ENCODE measurements at regions not wholly inside any gene's neighbourhood (a gene's known extent, or its start where the extent isn't known, plus 50 kb on each side); places are given as distances from the start of the nearest gene placed in this dataset.

GRCh38 chr11:33616552-33616951 lies 84.1 kb downstream of the C11orf91 start:
- DNase-seq (ENCODE audit: low read depth in 2 of 2): no peak

DNA sequence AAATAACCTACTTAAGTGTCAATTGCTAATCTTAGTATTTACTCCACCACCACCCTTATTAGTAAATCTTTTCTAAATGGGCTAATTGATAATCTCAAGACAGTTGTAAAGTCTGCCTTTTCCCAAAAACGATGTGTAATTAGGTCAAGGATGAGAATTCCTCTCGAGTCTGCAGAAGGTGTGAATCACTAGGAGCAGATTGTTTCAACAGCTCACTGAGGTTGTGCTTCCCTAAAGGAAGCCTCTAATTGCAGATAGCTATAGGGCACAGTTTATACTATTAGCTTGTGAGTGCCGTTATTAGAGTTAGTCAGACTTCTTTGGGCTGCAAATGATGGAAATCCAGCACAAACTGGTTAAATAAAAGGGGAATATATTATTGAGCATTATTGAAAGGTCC lies 84.9 kb downstream of the C11orf91 start:
- no peak for DNase-seq (ENCODE audit: low read depth in 2 of 2)

- no peak for DNase-seq (ENCODE audit: low read depth in 2 of 2)
Observed at GRCh38 chr11:33613404-33613803, 87.2 kb downstream of the C11orf91 start.

DNA sequence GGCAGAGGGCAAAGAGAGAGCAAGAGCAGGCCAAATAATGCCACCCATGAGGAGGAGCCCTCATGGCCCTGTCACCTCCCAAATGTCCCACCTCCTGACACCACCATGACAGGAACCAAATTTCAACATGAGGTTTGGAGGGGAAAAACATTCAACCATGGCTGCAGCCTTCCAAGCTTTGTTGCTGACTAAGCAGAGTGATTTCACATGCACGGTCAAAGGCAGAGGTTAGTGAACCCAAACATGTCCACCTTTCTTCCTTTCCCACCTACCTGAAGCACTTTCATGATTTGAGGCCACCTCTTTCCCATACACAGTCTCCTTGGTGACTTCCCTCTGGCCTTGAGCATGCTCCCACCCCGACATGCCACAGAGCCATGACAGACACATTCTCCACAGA lies 89.7 kb downstream of the C11orf91 start:
- no peak for DNase-seq (ENCODE audit: low read depth in 2 of 2)

GRCh38 chr11:33608386-33608785 lies 92.2 kb downstream of the C11orf91 start:
- DNase-seq (ENCODE audit: low read depth in 2 of 2): no peak

DNA sequence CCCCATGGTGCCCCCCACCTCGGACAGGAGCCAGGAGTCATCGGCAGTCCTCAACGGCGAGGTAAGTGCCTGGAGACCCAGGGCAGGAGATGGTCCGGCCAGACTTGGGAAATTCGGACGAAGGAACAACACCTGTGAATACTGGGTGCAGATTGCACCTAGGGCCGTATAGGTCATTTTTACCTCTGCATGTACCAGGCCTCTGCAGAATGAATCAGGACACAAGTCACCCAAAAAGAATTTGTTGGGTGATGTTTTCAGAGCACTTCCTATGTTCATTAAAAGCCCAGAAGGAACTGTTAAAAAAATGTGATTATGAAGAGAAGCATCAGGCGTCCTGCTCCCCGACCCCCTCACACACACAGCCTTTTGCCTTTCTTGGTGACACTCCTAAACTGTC lies 93.9 kb downstream of the C11orf91 start:
- DNase-seq (ENCODE audit: low read depth in 2 of 2): no peak

DNA sequence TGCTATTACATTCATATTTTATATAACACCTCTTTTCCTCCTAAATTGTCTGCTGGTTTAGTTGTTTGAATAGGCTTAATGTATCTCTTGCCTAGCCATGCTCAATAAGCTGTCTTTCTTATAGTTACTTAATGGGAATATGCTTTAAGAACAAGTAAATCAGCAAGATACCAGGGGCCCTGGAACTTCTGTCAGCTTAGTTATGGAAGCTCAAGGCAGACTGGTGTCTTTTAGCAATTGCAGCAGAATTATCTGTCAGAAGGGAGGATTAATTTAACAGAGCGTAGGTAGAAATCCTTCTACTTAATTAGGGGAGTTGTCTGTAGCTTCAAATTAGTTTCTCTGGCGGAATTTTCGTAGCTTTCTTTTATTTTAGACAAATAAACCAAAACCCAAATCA lies 94.9 kb downstream of the C11orf91 start:
- no peak for DNase-seq (ENCODE audit: low read depth in 2 of 2)

- no peak for DNase-seq (ENCODE audit: low read depth in 2 of 2)
Observed at GRCh38 chr11:33598426-33599069, 102.1 kb downstream of the C11orf91 start.

DNA sequence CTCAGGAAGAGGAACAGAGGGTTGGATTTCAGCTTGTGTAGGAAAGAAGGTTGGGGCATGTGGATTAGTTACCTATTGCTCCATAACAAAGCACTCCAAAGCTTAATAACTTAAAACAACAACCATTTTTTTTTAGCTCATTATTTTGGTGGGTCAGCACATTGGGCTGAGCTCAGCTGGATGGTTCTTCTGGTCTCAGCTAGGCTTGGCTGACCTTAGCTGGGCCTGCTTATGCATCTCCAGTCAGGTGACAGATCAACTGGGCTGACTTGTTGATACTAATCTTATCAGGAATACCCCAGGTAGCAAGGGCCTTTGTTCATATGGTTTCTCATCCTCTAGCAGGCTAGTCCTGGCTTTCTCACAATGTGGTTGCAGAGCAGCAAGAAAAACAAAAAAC lies 106.4 kb downstream of the C11orf91 start:
- no peak for DNase-seq (ENCODE audit: low read depth in 2 of 2)

GRCh38 chr11:33590441-33590840 lies 110.2 kb downstream of the C11orf91 start:
- no peak for DNase-seq (ENCODE audit: low read depth in 2 of 2)

DNA sequence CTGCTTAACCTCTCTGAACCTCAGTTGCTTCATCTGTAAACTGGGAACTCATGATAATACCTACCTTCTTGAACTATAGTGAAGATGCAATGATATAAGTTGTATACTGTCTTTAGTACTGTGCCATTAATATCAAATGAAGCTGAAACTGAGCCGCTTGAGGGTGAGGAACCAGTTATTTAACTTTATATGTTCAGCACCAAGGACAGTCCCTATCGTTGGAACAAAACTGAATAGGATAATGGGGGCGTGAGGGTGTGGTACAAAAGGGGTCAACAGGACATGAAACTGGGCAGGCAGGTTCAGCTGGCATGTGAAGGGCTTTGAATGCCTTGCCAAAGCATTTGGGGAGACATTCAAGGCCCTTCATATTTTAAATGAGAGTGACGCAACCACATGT lies 112.6 kb downstream of the C11orf91 start:
- DNase-seq (ENCODE audit: low read depth in 2 of 2): no peak

DNA sequence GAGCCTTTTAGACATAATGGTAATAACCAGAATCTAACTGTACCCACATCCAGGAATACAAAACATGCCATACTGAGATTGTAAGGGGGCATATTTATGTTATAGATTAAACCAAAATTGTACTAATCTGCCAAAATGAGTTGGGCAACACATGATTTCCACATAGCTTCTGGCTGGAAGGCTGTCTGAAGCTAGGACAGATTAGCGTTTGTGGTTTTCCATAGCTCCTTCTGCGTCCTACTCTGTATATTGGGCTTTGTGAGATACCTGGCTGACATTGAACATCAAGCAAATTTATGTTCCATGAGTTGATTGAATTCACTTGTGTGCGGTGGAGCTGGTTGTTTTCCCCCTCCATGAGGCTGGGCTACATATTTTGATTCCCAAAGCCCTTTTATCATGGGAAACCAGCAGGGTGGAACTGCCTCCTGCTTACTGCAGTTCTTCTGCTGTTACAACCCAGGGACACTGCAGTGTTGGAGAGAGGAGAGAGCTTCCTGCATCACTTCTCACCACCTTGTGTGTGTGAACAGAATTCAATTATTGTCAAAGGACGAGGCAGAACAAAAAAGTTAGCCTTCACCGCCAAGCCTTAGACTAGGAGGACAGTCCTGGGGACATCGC lies 114.9 kb downstream of the C11orf91 start:
- DNase-seq (ENCODE audit: low read depth in 2 of 2): no peak

- DNase-seq (ENCODE audit: low read depth in 2 of 2): no peak
Observed at GRCh38 chr11:33582636-33583325, 117.8 kb downstream of the C11orf91 start.

DNA sequence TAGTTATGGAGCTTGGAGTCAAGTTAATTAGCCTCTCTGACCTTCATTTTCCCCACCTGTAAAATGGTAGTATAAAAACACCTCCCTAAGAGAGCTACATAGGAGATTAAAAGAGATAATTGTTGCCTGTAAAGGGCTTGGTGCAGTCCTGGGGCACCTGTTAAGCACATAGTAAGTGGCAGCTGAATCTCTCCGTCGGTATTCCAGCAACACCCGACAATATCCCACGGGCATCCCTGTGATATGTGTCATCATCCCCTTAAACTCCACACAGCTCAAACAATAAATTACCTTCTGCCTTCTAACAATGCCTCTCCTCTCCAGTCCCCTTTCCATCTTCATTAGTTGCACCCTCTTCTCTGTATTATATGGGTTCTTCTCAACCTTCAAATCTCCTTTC lies 121.5 kb downstream of the C11orf91 start:
- no peak for DNase-seq (ENCODE audit: low read depth in 2 of 2)

DNA sequence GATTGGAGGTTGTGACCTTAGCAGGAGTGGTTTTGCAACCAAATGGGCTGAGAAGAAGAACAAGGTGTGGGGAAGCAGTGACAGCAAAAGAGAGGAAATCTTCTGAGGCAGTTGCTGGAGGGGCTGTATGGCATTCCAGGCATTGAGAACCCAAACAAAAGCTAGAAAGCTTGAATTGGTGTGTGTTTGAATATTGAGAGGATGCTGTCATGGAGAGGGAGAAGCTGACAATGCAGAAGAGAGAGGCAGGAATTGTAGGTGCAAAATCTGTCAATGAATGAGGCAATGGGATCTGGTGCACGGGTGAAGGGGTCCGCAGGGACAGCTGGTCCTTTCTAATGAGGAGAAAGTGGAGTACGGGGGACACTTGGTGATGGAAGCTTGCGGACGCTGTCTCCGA lies 123.4 kb downstream of the C11orf91 start:
- DNase-seq (ENCODE audit: low read depth in 2 of 2): no peak

DNA sequence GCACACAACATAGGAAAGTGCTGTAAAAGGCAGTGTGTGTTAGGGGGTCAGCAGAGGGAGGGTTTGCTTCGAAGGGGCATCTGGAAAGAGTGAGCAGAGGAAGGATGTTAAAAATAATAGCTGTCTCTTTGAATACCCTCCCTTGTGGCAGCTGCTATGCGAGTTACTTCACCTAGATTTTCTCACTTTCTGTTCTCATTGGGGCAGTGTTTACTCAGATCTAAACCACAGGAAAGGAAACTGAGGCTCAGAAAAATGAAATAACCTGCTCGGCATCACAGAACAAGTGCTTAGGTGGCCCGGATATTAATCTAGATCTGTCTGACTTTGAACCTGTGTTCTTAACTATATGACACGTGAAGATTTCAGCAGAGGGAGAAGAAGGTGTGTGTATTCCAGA lies 125.3 kb downstream of the C11orf91 start:
- no peak for DNase-seq (ENCODE audit: low read depth in 2 of 2)

GRCh38 chr11:33574331-33574730 lies 126.3 kb downstream of the C11orf91 start:
- DNase-seq (ENCODE audit: low read depth in 2 of 2): no peak

GRCh38 chr11:33569333-33569732 lies 131.3 kb downstream of the C11orf91 start:
- DNase-seq (ENCODE audit: low read depth in 2 of 2): no peak

DNA sequence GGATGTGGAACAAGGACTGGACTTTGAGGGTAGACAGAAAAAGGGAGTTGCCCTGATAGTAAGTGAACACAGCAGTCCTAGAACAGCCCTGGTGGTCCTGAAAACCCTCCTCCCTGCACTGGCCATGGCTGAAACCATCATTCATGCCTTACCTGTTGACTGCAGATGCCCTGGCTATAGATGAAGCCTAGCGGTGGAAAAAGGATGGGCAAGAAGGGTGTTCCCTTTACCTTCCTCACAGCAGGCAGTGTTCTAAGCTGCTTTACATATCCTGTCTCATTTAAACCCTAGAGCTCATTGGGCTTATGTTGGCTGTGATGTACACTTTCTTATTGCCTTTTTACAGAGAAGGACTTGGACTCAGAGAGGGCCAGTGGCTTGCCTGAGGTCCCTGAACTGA lies 133.6 kb downstream of the C11orf91 start:
- no peak for DNase-seq (ENCODE audit: low read depth in 2 of 2)

DNA sequence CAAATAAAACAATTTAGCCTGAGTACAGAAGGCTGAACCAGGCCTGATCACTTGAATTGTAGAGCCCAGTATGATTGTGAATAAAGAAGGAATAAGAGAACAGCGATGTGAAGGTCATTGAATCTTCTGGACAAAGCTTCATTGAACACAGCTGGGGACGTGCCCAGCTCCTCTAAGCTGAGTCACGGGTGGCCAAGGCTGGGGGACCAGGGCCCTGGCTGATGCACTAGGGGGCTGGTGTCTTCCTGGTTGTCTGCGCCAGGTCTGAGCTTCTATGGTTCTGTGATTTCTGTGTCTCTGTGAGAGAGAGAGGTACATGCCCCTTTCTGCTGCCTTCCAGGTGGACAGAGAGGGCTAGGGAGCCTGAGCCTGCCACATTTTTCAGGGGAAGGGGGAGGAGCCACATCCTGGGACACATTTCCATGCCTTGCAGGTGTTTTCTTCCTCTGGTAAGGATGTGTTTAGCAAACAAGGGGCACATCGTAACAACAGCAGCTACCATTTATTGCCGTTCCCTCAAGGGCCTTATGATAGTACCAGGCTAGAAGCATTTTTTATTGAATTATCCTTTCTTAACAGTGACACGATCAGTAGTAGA lies 135.7 kb downstream of the C11orf91 start:
- DNase-seq (ENCODE audit: low read depth in 2 of 2): no peak

DNA sequence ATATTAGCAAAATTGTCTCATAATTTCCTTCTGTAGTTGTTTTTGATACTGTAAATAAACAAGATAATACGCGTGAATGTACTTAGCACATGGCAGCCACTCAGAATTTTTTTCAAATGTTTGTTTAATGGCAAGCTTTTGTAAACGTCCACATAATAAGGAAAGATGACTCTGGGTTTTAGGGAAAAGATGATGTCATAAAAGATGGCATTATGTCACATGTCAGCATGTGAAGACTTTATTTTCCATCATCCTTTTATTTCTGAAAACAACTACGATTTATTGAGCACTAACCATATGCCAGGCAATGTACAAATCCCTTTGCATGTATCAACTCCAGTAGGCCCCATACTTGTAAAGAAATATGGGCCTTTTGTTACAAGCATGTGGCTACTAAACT lies 139.9 kb downstream of the C11orf91 start:
- DNase-seq (ENCODE audit: low read depth in 2 of 2): no peak

DNA sequence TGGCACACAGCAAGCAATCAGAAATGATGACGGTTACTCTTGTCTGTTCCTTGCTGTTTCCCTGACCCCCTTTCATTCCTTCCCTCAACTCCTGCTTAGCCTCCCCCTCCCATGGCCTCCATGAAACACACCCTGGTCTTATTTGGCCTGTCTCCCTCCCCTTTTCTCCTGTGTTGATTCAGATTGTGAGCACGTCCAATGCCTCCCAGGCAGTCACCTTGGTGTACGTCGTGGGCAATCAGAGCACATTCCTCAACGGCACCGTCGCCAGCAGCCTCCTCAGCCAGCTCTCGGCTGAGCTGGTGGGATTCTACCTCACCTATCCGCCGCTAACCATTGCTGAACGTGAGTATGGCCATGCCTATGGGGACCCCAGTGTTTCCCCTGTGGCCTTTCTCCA lies 141.1 kb downstream of the C11orf91 start:
- no peak for DNase-seq (ENCODE audit: low read depth in 2 of 2)

GRCh38 chr11:33558097-33558496 lies 142.5 kb downstream of the C11orf91 start:
- no peak for DNase-seq (ENCODE audit: low read depth in 2 of 2)

All from stimulated activated CD4-positive, alpha-beta T cell treated with anti-CD3 and anti-CD28 coated beads, Interleukin-12 subunit alpha, Interleukin-12 subunit beta, amount 100 ng/mL, for 24 hours (primary cell).